GM12878 (cell line): ENCODE measurements at regions not wholly inside any gene's neighbourhood (a gene's known extent, or its start where the extent isn't known, plus 50 kb on each side); places are given as distances from the start of the nearest gene placed in this dataset.

Experiments
- ATAC-seq: fragments of 200-7000 bp; cut with Tn5 transposase; 3 replicates; pipeline ENCODE4 v1.9.1; 2020; ENCODE audit warnings: mild to moderate bottlenecking, moderate library complexity
- BruUV-seq: library from RNA; stranded (reverse); fragments of 400-500 nt; replicated peaks from 2 replicates; lab custom pipeline; 2021; lab: Mats Ljungman, UMichigan
- CTCF ChIA-PET: fragments of 300-600 bp; sonication (Branson Sonifier 250); formaldehyde crosslinking; extraction: SDS; loops from one replicate; lab custom pipeline; 2021; ENCODE audit warnings: inconsistent platforms; lab: Yijun Ruan, JAX
- POLR2A ChIA-PET: fragments of 350-600 bp; formaldehyde crosslinking; extraction: SDS; loops from one replicate; lab custom pipeline; 2021; ENCODE audit warnings: inconsistent platforms; lab: Charles Lee
- RAD21 ChIA-PET: fragments of 300-600 bp; sonication (Branson Sonifier 250); formaldehyde crosslinking; loops from one replicate; lab custom pipeline; 2023; ENCODE audit warnings: antibody characterized with exemption; ENCODE audit not compliant: unreplicated experiment; lab: Charles Lee
- SMC1A ChIA-PET: fragments of 300-600 bp; sonication (Branson Sonifier 250); formaldehyde crosslinking; loops from one replicate; lab custom pipeline; 2023; ENCODE audit not compliant: unreplicated experiment, uncharacterized antibody; lab: Charles Lee
- DNase-seq: peaks from one replicate; pipeline ENCODE4 v3.0.0-alpha.2; 2011; ENCODE audit warnings: low read depth, low spot score
- FAIRE-seq: peaks from 3 replicates; lab custom pipeline; 2011; peaks lifted over from hg19 to GRCh38; lab: Jason Lieb, UNC
- H2AFZ ChIP-seq: 2 replicates; pipeline ENCODE4 v1.6.0; 2011; ENCODE audit warnings: low read depth, low read length, control low read depth; ENCODE audit not compliant: control insufficient read depth
- H3K27ac ChIP-seq: 2 replicates; pipeline ENCODE4 v1.5.1; 2011; ENCODE audit warnings: control low read depth; ENCODE audit not compliant: control insufficient read depth, insufficient read depth
- H3K27me3 ChIP-seq, 2 experiments: replicated peaks in 1 of 2; 2 replicates each; pipeline versions ENCODE4 v1.6.0 to v1.6.1; 2011; ENCODE audit warnings: low read length in 1 of 2; ENCODE audit not compliant: control insufficient read depth in 2 of 2, insufficient read depth in 2 of 2
- H3K36me3 ChIP-seq, 2 experiments: 2 replicates each; pipeline ENCODE4 v1.5.1; 2011; ENCODE audit warnings: low read length in 1 of 2; ENCODE audit not compliant: control insufficient read depth in 2 of 2, insufficient read depth in 2 of 2
- H3K4me1 ChIP-seq: 2 replicates; pipeline ENCODE4 v1.6.1; 2011; ENCODE audit warnings: mild to moderate bottlenecking, low read length, moderate library complexity, mixed read lengths; ENCODE audit not compliant: control insufficient read depth, insufficient read depth
- H3K4me2 ChIP-seq: 2 replicates; pipeline ENCODE4 v1.6.0; 2011; ENCODE audit warnings: control low read depth; ENCODE audit not compliant: control insufficient read depth, insufficient read depth
- H3K4me3 ChIP-seq: fragments of 200-600 bp; sonication (generic); 2 replicates; pipeline ENCODE4 v1.5.1; 2016
- H3K79me2 ChIP-seq: 2 replicates; pipeline ENCODE4 v1.6.0; 2011; ENCODE audit warnings: low read length; ENCODE audit not compliant: control insufficient read depth, insufficient read depth
- H3K9ac ChIP-seq: 2 replicates; pipeline ENCODE4 v1.8.0; 2011; ENCODE audit warnings: low read length, control low read depth, mixed read lengths; ENCODE audit not compliant: control insufficient read depth, insufficient read depth
- H3K9me3 ChIP-seq: replicated peaks from 3 replicates; pipeline ENCODE4 v1.5.1; 2011; ENCODE audit warnings: mild to moderate bottlenecking, low read length; ENCODE audit not compliant: control insufficient read depth, insufficient read depth
- H4K20me1 ChIP-seq: 2 replicates; pipeline ENCODE4 v1.6.0; 2011; ENCODE audit not compliant: control insufficient read depth, insufficient read depth
- ATF3 ChIP-seq: IDR thresholded peaks from 2 replicates; pipeline ENCODE4 v1.6.1; 2011; ENCODE audit warnings: low read depth, mild to moderate bottlenecking, low read length, moderate library complexity, borderline replicate concordance; ENCODE audit errors: extremely low read depth
- BCL3 ChIP-seq: IDR thresholded peaks from 2 replicates; pipeline ENCODE4 v1.6.1; 2011; ENCODE audit warnings: borderline replicate concordance, low read depth, mild to moderate bottlenecking, moderate library complexity, low read length; ENCODE audit not compliant: insufficient read depth, poor library complexity, severe bottlenecking
- CBX3 ChIP-seq: fragments of 200-600 bp; sonication (generic); IDR thresholded peaks from 2 replicates; pipeline ENCODE4 v1.6.1; 2016; ENCODE audit warnings: low read depth, borderline replicate concordance
- CEBPB ChIP-seq, 2 experiments: fragments of 150-350 bp in 1 of 2; IDR thresholded peaks; 2 replicates each; pipeline ENCODE4 v1.6.1; 2012 to 2014; ENCODE audit warnings: low read depth in 2 of 2, low read length in 2 of 2, borderline replicate concordance in 1 of 2, inconsistent platforms in 1 of 2
- CHD4 ChIP-seq: fragments of 200-600 bp; sonication (generic); IDR thresholded peaks from 2 replicates; pipeline ENCODE4 v1.6.1; 2016; ENCODE audit warnings: mild to moderate bottlenecking
- GABPA ChIP-seq: IDR thresholded peaks from 2 replicates; pipeline ENCODE4 v1.6.1; 2014; ENCODE audit warnings: antibody characterized with exemption, low read depth, mild to moderate bottlenecking, inconsistent platforms
- HDGF ChIP-seq: fragments of 450-650 bp; IDR thresholded peaks from 2 replicates; pipeline ENCODE4 v1.6.1; 2016; ENCODE audit warnings: antibody characterized with exemption
- MYB ChIP-seq: fragments of 150-350 bp; IDR thresholded peaks from 2 replicates; pipeline ENCODE4 v1.6.1; 2014; ENCODE audit warnings: mild to moderate bottlenecking, low read depth, low read length, borderline replicate concordance
- NR2C1 ChIP-seq: fragments of 450-650 bp; IDR thresholded peaks from 2 replicates; pipeline ENCODE4 v1.6.1; 2017; ENCODE audit warnings: antibody characterized with exemption, mild to moderate bottlenecking, moderate library complexity
- RB1 ChIP-seq: fragments of 450-650 bp; formaldehyde crosslinking; IDR thresholded peaks from 2 replicates; pipeline ENCODE4 v1.6.1; 2017; ENCODE audit warnings: mild to moderate bottlenecking, borderline replicate concordance
- SREBF1 ChIP-seq: IDR thresholded peaks from 2 replicates; pipeline ENCODE4 v1.6.1; 2012; ENCODE audit warnings: mild to moderate bottlenecking, low read length
- SREBF2 ChIP-seq: IDR thresholded peaks from 2 replicates; pipeline ENCODE4 v1.6.1; 2012; ENCODE audit warnings: mild to moderate bottlenecking, low read length
- ZBTB33 ChIP-seq: fragments of 450-650 bp; IDR thresholded peaks from 2 replicates; pipeline ENCODE4 v1.6.1; 2017; ENCODE audit warnings: mild to moderate bottlenecking
- ZNF274 ChIP-seq: IDR thresholded peaks from one replicate; pipeline ENCODE4 v1.8.0; 2011; ENCODE audit not compliant: insufficient read length, insufficient read depth
- ZSCAN29 ChIP-seq: fragments of 450-650 bp; IDR thresholded peaks from 2 replicates; pipeline ENCODE4 v1.6.1; 2017; ENCODE audit warnings: mild to moderate bottlenecking, moderate library complexity
- WGBS: methylation state at CpG from one replicate; pipeline ENCODE4 v1.1.6; 2016; ENCODE audit warnings: low lambda C conversion rate; ENCODE audit not compliant: insufficient replicate concordance, insufficient coverage; ENCODE audit errors: missing lambda C conversion rate; 5-methylcytosine and 5-hydroxymethylcytosine counted together
- in situ Hi-C: fragments of 300-500 bp; cut with MboI; formaldehyde crosslinking; loops from 9 replicates; pipeline ENCODE4 v1.14.3; 2018; ENCODE audit warnings: mixed read lengths
- intact Hi-C: fragments of 100-400 bp; cut with micrococcal nuclease; formaldehyde crosslinking; loops from one replicate; pipeline ENCODE4 v1.14.2; 2022; ENCODE audit not compliant: unreplicated experiment
- TF ChIP-seq, protein P1 (sequence below): fragments of 450-650 bp; IDR thresholded peaks from 2 replicates; pipeline ENCODE4 v1.6.1; 2018; ENCODE audit warnings: borderline replicate concordance, mild to moderate bottlenecking; ENCODE audit not compliant: partially characterized antibody
- TF ChIP-seq, protein P2 (sequence below): IDR thresholded peaks from 2 replicates; pipeline ENCODE4 v1.6.1; 2012; ENCODE audit warnings: low read depth, low read length, improper control_type of control experiment

GRCh38 chr1:166379447-166379846 lies 212.6 kb upstream of the FAM78B start:
- WGBS: 38% methylated on average over 2 of the region's 2 CpGs
- CTCF ChIA-PET: no interaction called here
- no peaks in the 10 kb centered on the region for H3K79me2 ChIP-seq
- in situ Hi-C loops (no loop called here), intact Hi-C loops (no loop called here)
- H4K20me1 ChIP-seq: no peaks in the 10 kb centered on the region
- POLR2A ChIA-PET: no interaction called here
- no peaks in the 10 kb centered on the region; a peak in 1 of 4 replicates for H3K27me3 ChIP-seq
- no peak overlapping the region for H2AFZ ChIP-seq
- H3K36me3 ChIP-seq: no peaks in the 10 kb centered on the region
- TF ChIP-seq CBX3 (no peak), ZBTB33 (no peak), GABPA (no peak), ATF3 (no peak), HDGF (no peak), RB1 (no peak), NR2C1 (no peak), SREBF1 (no peak), CEBPB (IDR thresholded peaks at IDR 0.05; ENCODE audit: borderline replicate concordance in 1 of 2, low read depth in 2 of 2, low read length in 2 of 2) (no peak), ZSCAN29 (no peak), ZNF274 (no peak), CHD4 (no peak), BCL3 (no peak), MYB (no peak), SREBF2 (no peak)
- TF ChIP-seq, protein P1, sequence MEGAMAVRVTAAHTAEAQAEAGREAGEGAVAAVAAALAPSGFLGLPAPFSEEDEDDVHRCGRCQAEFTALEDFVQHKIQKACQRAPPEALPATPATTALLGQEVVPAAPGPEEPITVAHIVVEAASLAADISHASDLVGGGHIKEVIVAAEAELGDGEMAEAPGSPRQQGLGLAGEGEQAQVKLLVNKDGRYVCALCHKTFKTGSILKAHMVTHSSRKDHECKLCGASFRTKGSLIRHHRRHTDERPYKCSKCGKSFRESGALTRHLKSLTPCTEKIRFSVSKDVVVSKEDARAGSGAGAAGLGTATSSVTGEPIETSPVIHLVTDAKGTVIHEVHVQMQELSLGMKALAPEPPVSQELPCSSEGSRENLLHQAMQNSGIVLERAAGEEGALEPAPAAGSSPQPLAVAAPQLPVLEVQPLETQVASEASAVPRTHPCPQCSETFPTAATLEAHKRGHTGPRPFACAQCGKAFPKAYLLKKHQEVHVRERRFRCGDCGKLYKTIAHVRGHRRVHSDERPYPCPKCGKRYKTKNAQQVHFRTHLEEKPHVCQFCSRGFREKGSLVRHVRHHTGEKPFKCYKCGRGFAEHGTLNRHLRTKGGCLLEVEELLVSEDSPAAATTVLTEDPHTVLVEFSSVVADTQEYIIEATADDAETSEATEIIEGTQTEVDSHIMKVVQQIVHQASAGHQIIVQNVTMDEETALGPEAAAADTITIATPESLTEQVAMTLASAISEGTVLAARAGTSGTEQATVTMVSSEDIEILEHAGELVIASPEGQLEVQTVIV: no peak
- TF ChIP-seq, protein P2, sequence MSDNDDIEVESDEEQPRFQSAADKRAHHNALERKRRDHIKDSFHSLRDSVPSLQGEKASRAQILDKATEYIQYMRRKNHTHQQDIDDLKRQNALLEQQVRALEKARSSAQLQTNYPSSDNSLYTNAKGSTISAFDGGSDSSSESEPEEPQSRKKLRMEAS: no peak
- no peaks in the 10 kb centered on the region for H3K9me3 ChIP-seq
- FAIRE-seq: no peak
- no TSS peak for BruUV-seq
- RAD21 ChIA-PET: no interaction called here
- no peak overlapping the region for H3K9ac ChIP-seq
- H3K4me3 ChIP-seq: no peak overlapping the region
- no peak for DNase-seq
- SMC1A ChIA-PET: interaction anchor here (0.7 kb wide), 1 partner anchor 13 kb away, joined by 5 read pairs; no protein-coding TSS in a partner anchor
- H3K27ac ChIP-seq: no peak overlapping the region
- no peaks in the 10 kb centered on the region for H3K4me1 ChIP-seq
- ATAC-seq: no peak
- no peak overlapping the region for H3K4me2 ChIP-seq
